HG02943 (cell line): ENCODE measurements at regions not wholly inside any gene's neighbourhood (a gene's known extent, or its start where the extent isn't known, plus 50 kb on each side); places are given as distances from the start of the nearest gene placed in this dataset.

Source experiments
- ATAC-seq: cut with Tn5 transposase; IDR thresholded peaks from one replicate; pipeline ENCODE4 v1.9.1; 2021; ENCODE audit warnings: mild to moderate bottlenecking, low read depth, moderate library complexity; ENCODE audit not compliant: unreplicated experiment

- no peak for ATAC-seq
Measured at GRCh38 chr1:62917314-62917713, 133.4 kb downstream of the ATG4C start.

- ATAC-seq, result no peak
Measured at GRCh38 chr1:62917805-62918204, 133.9 kb downstream of the ATG4C start.

- no peak for ATAC-seq
Measured at GRCh38 chr1:62918700-62919099, 134.8 kb downstream of the ATG4C start.

- ATAC-seq, result no peak
Measured at GRCh38 chr1:62922006-62922405, 138.1 kb downstream of the ATG4C start.

GRCh38 chr1:62924983-62925790 lies 141.3 kb downstream of the ATG4C start:
- ATAC-seq, result no peak

GRCh38 chr1:62926681-62927252 lies 142.8 kb downstream of the ATG4C start:
- no peak for ATAC-seq

GRCh38 chr1:62928885-62929284 lies 145.0 kb downstream of the ATG4C start:
- ATAC-seq, result no peak

GRCh38 chr1:62937634-62938296 lies 153.8 kb downstream of the ATG4C start:
- ATAC-seq, result no peak

GRCh38 chr1:62941780-62942179 lies 157.8 kb downstream of the ATG4C start:
- ATAC-seq, result no peak

GRCh38 chr1:62946511-62946910 lies 162.6 kb downstream of the ATG4C start:
- no peak for ATAC-seq

GRCh38 chr1:62951428-62951827 lies 167.5 kb downstream of the ATG4C start:
- ATAC-seq, result no peak

- ATAC-seq, result no peak
Measured at GRCh38 chr1:62952596-62952995, 168.7 kb downstream of the ATG4C start.

GRCh38 chr1:62953633-62954032 lies 169.7 kb downstream of the ATG4C start:
- ATAC-seq, result no peak

GRCh38 chr1:62954758-62955157 lies 170.8 kb downstream of the ATG4C start:
- ATAC-seq, result no peak

GRCh38 chr1:62955666-62956065 lies 171.7 kb downstream of the ATG4C start:
- no peak for ATAC-seq

GRCh38 chr1:62962014-62962812 lies 178.3 kb downstream of the ATG4C start:
- ATAC-seq, result no peak

GRCh38 chr1:62962901-62963776 lies 179.2 kb downstream of the ATG4C start:
- ATAC-seq, result no peak

GRCh38 chr1:62964141-62964540 lies 180.2 kb downstream of the ATG4C start:
- ATAC-seq, result no peak

GRCh38 chr1:62967031-62967430 lies 183.1 kb downstream of the ATG4C start:
- no peak for ATAC-seq

GRCh38 chr1:62977366-62977765 lies 193.4 kb downstream of the ATG4C start:
- no peak for ATAC-seq
